Ramos (cell line): ENCODE measurements at regions not wholly inside any gene's neighbourhood (a gene's known extent, or its start where the extent isn't known, plus 50 kb on each side); places are given as distances from the start of the nearest gene placed in this dataset.
"Not testable (repeated sequence)": the region's sequence is repeated elsewhere in the genome, so short reads cannot be mapped to it uniquely, and the experiment has no call there.

ENCODE experiments used
- in situ Hi-C: fragments of 300-500 bp; cut with MboI; formaldehyde crosslinking; loops from one replicate; pipeline ENCODE4 v1.14.3; 2022; ENCODE audit warnings: low sequenced_read_pairs; ENCODE audit not compliant: unreplicated experiment

GRCh38 chr5:40359093-40359492 is 320.6 kb upstream of the PTGER4 start:
- in situ Hi-C loops: no loop called here

GRCh38 chr5:40356248-40356647 is 323.5 kb upstream of the PTGER4 start:
- in situ Hi-C loops: no loop called here

- in situ Hi-C loops: no loop called here
Measured at GRCh38 chr5:40355846-40356245, 323.9 kb upstream of the PTGER4 start.

- in situ Hi-C loops: no loop called here
Measured at GRCh38 chr5:40355181-40355580, 324.5 kb upstream of the PTGER4 start.

GRCh38 chr5:40354171-40354570 is 325.5 kb upstream of the PTGER4 start:
- in situ Hi-C loops: no loop called here

- in situ Hi-C loops: no loop called here
Measured at GRCh38 chr5:40353442-40353841, 326.3 kb upstream of the PTGER4 start.

GRCh38 chr5:40347981-40348725 is 331.6 kb upstream of the PTGER4 start:
- in situ Hi-C loops: no loop called here

GRCh38 chr5:40346901-40347300 is 332.8 kb upstream of the PTGER4 start:
- in situ Hi-C loops: no loop called here

GRCh38 chr5:40338434-40338833 is 341.3 kb upstream of the PTGER4 start:
- in situ Hi-C loops: not testable (repeated sequence)

GRCh38 chr5:40334242-40334635 is 345.5 kb upstream of the PTGER4 start:
- in situ Hi-C loops: no loop called here

GRCh38 chr5:40333459-40334241 is 346.1 kb upstream of the PTGER4 start:
- in situ Hi-C loops: no loop called here

- in situ Hi-C loops: no loop called here
Measured at GRCh38 chr5:40332970-40333369, 346.7 kb upstream of the PTGER4 start.

GRCh38 chr5:40331616-40332015 is 348.1 kb upstream of the PTGER4 start:
- in situ Hi-C loops: no loop called here

- in situ Hi-C loops: no loop called here
Measured at GRCh38 chr5:40321514-40321913, 358.2 kb upstream of the PTGER4 start.

GRCh38 chr5:40318395-40318794 is 361.3 kb upstream of the PTGER4 start:
- in situ Hi-C loops: no loop called here

GRCh38 chr5:40317023-40317422 is 362.7 kb upstream of the PTGER4 start:
- in situ Hi-C loops: no loop called here

GRCh38 chr5:40315126-40315525 is 364.6 kb upstream of the PTGER4 start:
- in situ Hi-C loops: no loop called here

GRCh38 chr5:40314275-40314674 is 365.4 kb upstream of the PTGER4 start:
- in situ Hi-C loops: no loop called here

- in situ Hi-C loops: no loop called here
Measured at GRCh38 chr5:40312205-40312604, 367.5 kb upstream of the PTGER4 start.

- in situ Hi-C loops: no loop called here
Measured at GRCh38 chr5:40309851-40310250, 369.9 kb upstream of the PTGER4 start.

- in situ Hi-C loops: no loop called here
Measured at GRCh38 chr5:40308867-40309266, 370.8 kb upstream of the PTGER4 start.

GRCh38 chr5:40307920-40308319 is 371.8 kb upstream of the PTGER4 start:
- in situ Hi-C loops: no loop called here
